ENCODE measurements at regions not wholly inside any gene's neighbourhood (a gene's known extent, or its start where the extent isn't known, plus 50 kb on each side); places are given as distances from the start of the nearest gene placed in this dataset.

GRCh38 chr12:40515041-40515816 lies 177.0 kb upstream of the CNTN1 start:
- H4K20me1 ChIP-seq (ENCODE audit: insufficient read depth): no peaks in the 10 kb centered on the region
- no peak overlapping the region for H3K27ac ChIP-seq
- no peaks in the 10 kb centered on the region for H3K79me2 ChIP-seq (ENCODE audit: insufficient read depth, low read depth)
- no peak overlapping the region for H3K9ac ChIP-seq
- no peak overlapping the region for H2AFZ ChIP-seq (ENCODE audit: low read depth)
- no peaks in the 10 kb centered on the region for H3K36me3 ChIP-seq (ENCODE audit: insufficient read depth)
- TF ChIP-seq, protein P1, sequence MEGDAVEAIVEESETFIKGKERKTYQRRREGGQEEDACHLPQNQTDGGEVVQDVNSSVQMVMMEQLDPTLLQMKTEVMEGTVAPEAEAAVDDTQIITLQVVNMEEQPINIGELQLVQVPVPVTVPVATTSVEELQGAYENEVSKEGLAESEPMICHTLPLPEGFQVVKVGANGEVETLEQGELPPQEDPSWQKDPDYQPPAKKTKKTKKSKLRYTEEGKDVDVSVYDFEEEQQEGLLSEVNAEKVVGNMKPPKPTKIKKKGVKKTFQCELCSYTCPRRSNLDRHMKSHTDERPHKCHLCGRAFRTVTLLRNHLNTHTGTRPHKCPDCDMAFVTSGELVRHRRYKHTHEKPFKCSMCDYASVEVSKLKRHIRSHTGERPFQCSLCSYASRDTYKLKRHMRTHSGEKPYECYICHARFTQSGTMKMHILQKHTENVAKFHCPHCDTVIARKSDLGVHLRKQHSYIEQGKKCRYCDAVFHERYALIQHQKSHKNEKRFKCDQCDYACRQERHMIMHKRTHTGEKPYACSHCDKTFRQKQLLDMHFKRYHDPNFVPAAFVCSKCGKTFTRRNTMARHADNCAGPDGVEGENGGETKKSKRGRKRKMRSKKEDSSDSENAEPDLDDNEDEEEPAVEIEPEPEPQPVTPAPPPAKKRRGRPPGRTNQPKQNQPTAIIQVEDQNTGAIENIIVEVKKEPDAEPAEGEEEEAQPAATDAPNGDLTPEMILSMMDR (conservative IDR thresholded peaks at IDR 0.05; ENCODE audit: low read depth, low read length): no peak
- H3K27me3 ChIP-seq (ENCODE audit: insufficient read depth, low read depth): no peaks in the 10 kb centered on the region
- H3K4me1 ChIP-seq (ENCODE audit: low read depth, poor library complexity, severe bottlenecking): peaks cover 17% of the 10 kb centered on the region
- H3K4me3 ChIP-seq (IDR thresholded peaks at IDR 0.05; ENCODE audit: insufficient read depth, low read depth, low read length): no peak overlapping the region
- peak overlapping the region; percentile 16; the same call in 1 of the 2 replicates for H3K4me2 ChIP-seq

GRCh38 chr12:40522837-40523236 lies 169.4 kb upstream of the CNTN1 start:
- no peak overlapping the region for H3K4me2 ChIP-seq
- no peak overlapping the region for H2AFZ ChIP-seq (ENCODE audit: low read depth)
- H3K4me1 ChIP-seq (ENCODE audit: low read depth, poor library complexity, severe bottlenecking): no peaks in the 10 kb centered on the region
- no peaks in the 10 kb centered on the region for H3K36me3 ChIP-seq (ENCODE audit: insufficient read depth)
- no peaks in the 10 kb centered on the region for H4K20me1 ChIP-seq (ENCODE audit: insufficient read depth)
- H3K79me2 ChIP-seq (ENCODE audit: insufficient read depth, low read depth): no peaks in the 10 kb centered on the region
- H3K9ac ChIP-seq: no peak overlapping the region
- H3K27me3 ChIP-seq (ENCODE audit: insufficient read depth, low read depth): no peaks in the 10 kb centered on the region
- H3K27ac ChIP-seq: no peak overlapping the region
- H3K4me3 ChIP-seq (IDR thresholded peaks at IDR 0.05; ENCODE audit: insufficient read depth, low read depth, low read length): no peak overlapping the region
- TF ChIP-seq, protein P1 (conservative IDR thresholded peaks at IDR 0.05; ENCODE audit: low read depth, low read length): no peak

- no peaks in the 10 kb centered on the region for H3K36me3 ChIP-seq (ENCODE audit: insufficient read depth)
- no peaks in the 10 kb centered on the region for H4K20me1 ChIP-seq (ENCODE audit: insufficient read depth)
- no peak overlapping the region for H3K27ac ChIP-seq
- no peaks in the 10 kb centered on the region for H3K79me2 ChIP-seq (ENCODE audit: insufficient read depth, low read depth)
- TF ChIP-seq, protein P1 (conservative IDR thresholded peaks at IDR 0.05; ENCODE audit: low read depth, low read length): no peak
- no peak overlapping the region for H3K9ac ChIP-seq
- H3K27me3 ChIP-seq (ENCODE audit: insufficient read depth, low read depth): no peaks in the 10 kb centered on the region
- no peaks in the 10 kb centered on the region for H3K4me1 ChIP-seq (ENCODE audit: low read depth, poor library complexity, severe bottlenecking)
- no peak overlapping the region for H3K4me3 ChIP-seq (IDR thresholded peaks at IDR 0.05; ENCODE audit: insufficient read depth, low read depth, low read length)
- no peak overlapping the region for H3K4me2 ChIP-seq
- H2AFZ ChIP-seq (ENCODE audit: low read depth): no peak overlapping the region
These were observed 167.2 kb upstream of the CNTN1 start for GRCh38 chr12:40525054-40525453.

DNA sequence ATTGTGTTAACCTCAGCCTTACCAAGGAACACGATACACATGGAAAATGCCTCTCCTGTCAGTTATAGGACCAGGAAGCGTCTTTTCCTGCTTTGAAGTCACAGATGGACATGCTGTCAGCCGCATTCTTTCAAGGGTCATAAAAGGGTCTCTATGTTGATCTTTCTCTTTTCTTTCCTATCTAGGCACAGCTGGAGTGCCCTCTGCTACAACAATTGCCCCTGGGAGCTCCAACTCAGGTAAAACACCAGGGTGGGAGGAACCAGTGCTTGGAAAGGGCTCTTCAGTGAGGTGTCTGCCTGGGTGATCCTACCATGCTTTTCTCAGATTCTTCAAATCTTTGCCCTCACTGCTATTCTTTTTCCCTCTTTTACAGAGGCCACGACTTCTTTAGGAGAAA lies 157.4 kb upstream of the CNTN1 start:
- Histone ChIP-seq H3K27me3 (ENCODE audit: insufficient read depth, low read depth) (no peaks in the 10 kb centered on the region), H3K36me3 (ENCODE audit: insufficient read depth) (no peaks in the 10 kb centered on the region), H3K4me3 (IDR thresholded peaks at IDR 0.05; ENCODE audit: insufficient read depth, low read depth, low read length) (no peak overlapping the region), H2AFZ (ENCODE audit: low read depth) (no peak overlapping the region), H3K27ac (no peak overlapping the region), H3K4me1 (ENCODE audit: low read depth, poor library complexity, severe bottlenecking) (no peaks in the 10 kb centered on the region), H3K4me2 (no peak overlapping the region), H3K9ac (no peak overlapping the region), H4K20me1 (ENCODE audit: insufficient read depth) (no peaks in the 10 kb centered on the region), H3K79me2 (ENCODE audit: insufficient read depth, low read depth) (no peaks in the 10 kb centered on the region)
- TF ChIP-seq, protein P1 (conservative IDR thresholded peaks at IDR 0.05; ENCODE audit: low read depth, low read length): no peak
